CD4-positive, alpha-beta T cell treated with Interleukin-1 beta for 1 hour (primary cell): ENCODE measurements at regions not wholly inside any gene's neighbourhood (a gene's known extent, or its start where the extent isn't known, plus 50 kb on each side); places are given as distances from the start of the nearest gene placed in this dataset.

Source experiments
- DNase-seq, 2 donors: peaks; one replicate each; pipeline ENCODE4 v3.0.0-alpha.2; 2020 to 2022

- DNase-seq: no peak
Measured at GRCh38 chr12:77722536-77722935, 108.2 kb upstream of the NAV3 start.

- no peak for DNase-seq
Measured at GRCh38 chr12:77720258-77720657, 110.4 kb upstream of the NAV3 start.

GRCh38 chr12:77710209-77710608 is 120.5 kb upstream of the NAV3 start:
- DNase-seq: no peak

- no peak for DNase-seq
Measured at GRCh38 chr12:77697126-77697525, 133.6 kb upstream of the NAV3 start.

GRCh38 chr12:77696183-77696582 is 134.5 kb upstream of the NAV3 start:
- DNase-seq: no peak

GRCh38 chr12:77689510-77690086 is 141.1 kb upstream of the NAV3 start:
- no peak for DNase-seq

- DNase-seq: no peak
Measured at GRCh38 chr12:77687321-77687720, 143.4 kb upstream of the NAV3 start.

GRCh38 chr12:77686760-77687159 is 143.9 kb upstream of the NAV3 start:
- DNase-seq: no peak

GRCh38 chr12:77685901-77686300 is 144.8 kb upstream of the NAV3 start:
- DNase-seq: no peak

- no peak for DNase-seq
Measured at GRCh38 chr12:77685112-77685511, 145.6 kb upstream of the NAV3 start.

GRCh38 chr12:77682488-77682887 is 148.2 kb upstream of the NAV3 start:
- DNase-seq: no peak

- DNase-seq: no peak
Measured at GRCh38 chr12:77681726-77682125, 149.0 kb upstream of the NAV3 start.

- no peak for DNase-seq
Measured at GRCh38 chr12:77679686-77680085, 151.0 kb upstream of the NAV3 start.

- no peak for DNase-seq
Measured at GRCh38 chr12:77678621-77679020, 152.1 kb upstream of the NAV3 start.

GRCh38 chr12:77667101-77667500 is 163.6 kb upstream of the NAV3 start:
- no peak for DNase-seq

- DNase-seq: no peak
Measured at GRCh38 chr12:77648716-77649115, 182.0 kb upstream of the NAV3 start.

GRCh38 chr12:77645966-77646598 is 184.6 kb upstream of the NAV3 start:
- DNase-seq: no peak

GRCh38 chr12:77644915-77645605 is 185.6 kb upstream of the NAV3 start:
- DNase-seq: no peak

- no peak for DNase-seq
Measured at GRCh38 chr12:77642246-77642645, 188.4 kb upstream of the NAV3 start.

GRCh38 chr12:77640356-77640755 is 190.3 kb upstream of the NAV3 start:
- DNase-seq: no peak

GRCh38 chr12:77630790-77631445 is 199.8 kb upstream of the NAV3 start:
- no peak for DNase-seq

- DNase-seq: no peak
Measured at GRCh38 chr12:77630344-77630743, 200.3 kb upstream of the NAV3 start.

- no peak for DNase-seq
Measured at GRCh38 chr12:77629141-77629540, 201.6 kb upstream of the NAV3 start.

GRCh38 chr12:77625441-77625840 is 205.3 kb upstream of the NAV3 start:
- no peak for DNase-seq
